ENCODE measurements at regions not wholly inside any gene's neighbourhood (a gene's known extent, or its start where the extent isn't known, plus 50 kb on each side); places are given as distances from the start of the nearest gene placed in this dataset.

DNA sequence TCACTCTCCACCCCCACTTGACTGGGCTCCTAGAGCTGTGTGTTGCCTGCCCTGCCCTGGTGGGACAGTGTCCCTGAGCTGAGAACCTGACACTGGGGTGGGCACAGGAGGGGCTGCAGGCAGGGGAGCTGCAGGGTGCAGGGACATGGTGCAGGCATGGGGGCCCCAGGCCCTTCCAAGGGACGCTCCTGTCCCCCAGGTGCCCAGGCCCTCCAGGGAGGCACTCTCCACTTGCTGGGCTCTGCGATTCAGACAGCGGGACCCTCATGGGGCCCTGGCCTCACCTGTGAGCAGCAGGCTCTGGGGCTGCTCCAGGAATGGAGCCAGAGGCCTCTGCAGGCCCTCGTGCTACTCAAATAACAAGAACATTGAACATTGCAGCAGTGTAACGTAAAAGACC is 89.4 kb downstream of the BARX1 start:
- Histone ChIP-seq H3K4me1 (replicated peaks in 1 of 4; ENCODE audit: control insufficient read depth in 3 of 4, insufficient read depth in 4 of 4, low read length in 3 of 4) (peaks cover 5 to 14% (median 12%) of the 10 kb centered on the region in 4 experiments), H3K4ac (replicated peaks; ENCODE audit: insufficient read length, low read depth, low read length) (no peak overlapping the region), H3K9me3 (ENCODE audit: insufficient read depth in 2 of 2, low read depth in 1 of 2, low read length in 1 of 2) (no peaks in the 10 kb centered on the region), H3K79me2 (ENCODE audit: control insufficient read depth in 1 of 2, insufficient read depth in 2 of 2, low read length in 2 of 2) (no peaks in the 10 kb centered on the region), H2BK15ac (ENCODE audit: low read length) (no peak overlapping the region), H3K9ac (replicated peaks in 1 of 4; ENCODE audit: extremely low read depth in 1 of 4, low read depth in 3 of 4, low read length in 3 of 4) (no peak overlapping the region), H2BK120ac (replicated peaks; ENCODE audit: low read depth, low read length) (no peak overlapping the region), H2AFZ (ENCODE audit: low read length) (peak overlapping the region; percentile 6; the same call in 1 of the 2 replicates), H3K14ac (ENCODE audit: insufficient read length) (no peak overlapping the region), H3K23ac (ENCODE audit: insufficient read length) (no peak overlapping the region), H3K36me3 (ENCODE audit: control insufficient read depth in 2 of 4, insufficient read depth in 4 of 4, low read length in 3 of 4) (no peaks in the 10 kb centered on the region), H4K5ac (ENCODE audit: insufficient read length, low read depth, low read length) (no peak overlapping the region), H3K79me1 (ENCODE audit: low read depth, low read length) (no peaks in the 10 kb centered on the region), H3K27me3 (replicated peaks in 1 of 4; ENCODE audit: control insufficient read depth in 3 of 4, extremely low read depth in 1 of 4, insufficient read depth in 3 of 4, low read length in 3 of 4) (no peaks in the 10 kb centered on the region; a peak in 3 of 7 replicates), H3K4me2 (ENCODE audit: insufficient read depth in 1 of 2, low read depth in 2 of 2, low read length in 2 of 2) (no peak overlapping the region), H3K18ac (ENCODE audit: extremely low read depth, low read length) (no peak overlapping the region), H3K23me2 (ENCODE audit: low read depth, low read length) (no peaks in the 10 kb centered on the region), H3K27ac (ENCODE audit: low read depth, low read length) (no peak overlapping the region), H3K56ac (replicated peaks; ENCODE audit: insufficient read length, low read depth, low read length) (no peak overlapping the region), H2BK5ac (ENCODE audit: low read depth, low read length) (no peak overlapping the region), H2BK12ac (ENCODE audit: low read depth, low read length) (no peak overlapping the region), H4K91ac (replicated peaks; ENCODE audit: insufficient read length, low read length) (no peak overlapping the region), H2BK20ac (ENCODE audit: low read length) (no peak overlapping the region), H4K8ac (ENCODE audit: extremely low read depth, insufficient read depth, low read length) (no peak overlapping the region), H2AK5ac (ENCODE audit: low read depth, low read length) (no peak overlapping the region), H4K20me1 (replicated peaks in 1 of 2; ENCODE audit: control insufficient read depth in 1 of 2, insufficient read depth in 2 of 2, low read length in 2 of 2) (no peaks in the 10 kb centered on the region), H3K4me3 (ENCODE audit: extremely low read depth in 1 of 4, insufficient read depth in 2 of 4, low read depth in 3 of 4, low read length in 4 of 4) (no peak overlapping the region)
- WGBS, 2 experiments (ENCODE audit: extremely low coverage in 1 of 2, insufficient coverage in 1 of 2, insufficient read length in 1 of 2, insufficient replicate concordance in 2 of 2, low coverage in 1 of 2, low lambda C conversion rate in 2 of 2, missing lambda C conversion rate in 1 of 2): 84% methylated on average over 5 of the region's 5 CpGs; no CpG with 5 or more reads in 1 of the 2 experiments
- FAIRE-seq (no peak), DNase-seq (ENCODE audit: low read depth in 1 of 2, low spot score in 2 of 2) (no peak)
- POLR2A ChIA-PET (ENCODE audit: partially characterized antibody): no interaction called here
- CTCF ChIA-PET (ENCODE audit: partially characterized antibody): interaction anchor here (0.9 to 2.1 kb wide), 2 partner anchors 10 to 77 kb away, joined by 3 to 9 read pairs; no protein-coding TSS in a partner anchor
- no peak for TF ChIP-seq RFX5 (IDR thresholded peaks at IDR 0.05; ENCODE audit: borderline replicate concordance, low read depth, low read length)
- TF ChIP-seq JUND (IDR thresholded peaks at IDR 0.05; ENCODE audit: low read length): no peak
- no peak for TF ChIP-seq KDM1A (IDR thresholded peaks at IDR 0.05; ENCODE audit: borderline replicate concordance, low read length)
- TF ChIP-seq FOSL1 (IDR thresholded peaks at IDR 0.05; ENCODE audit: insufficient read depth, low read depth, low read length): no peak
- TF ChIP-seq PHF8 (conservative IDR thresholded peaks at IDR 0.05; ENCODE audit: low read depth, low read length): no peak
- no peak for TF ChIP-seq EZH2 (IDR thresholded peaks at IDR 0.05; ENCODE audit: low read depth, low read length, severe bottlenecking)
- no peak for TF ChIP-seq JUN (IDR thresholded peaks at IDR 0.05; ENCODE audit: low read depth, low read length)
- TF ChIP-seq BACH1 (IDR thresholded peaks at IDR 0.05; ENCODE audit: low read length): no peak
- TF ChIP-seq, protein P1, sequence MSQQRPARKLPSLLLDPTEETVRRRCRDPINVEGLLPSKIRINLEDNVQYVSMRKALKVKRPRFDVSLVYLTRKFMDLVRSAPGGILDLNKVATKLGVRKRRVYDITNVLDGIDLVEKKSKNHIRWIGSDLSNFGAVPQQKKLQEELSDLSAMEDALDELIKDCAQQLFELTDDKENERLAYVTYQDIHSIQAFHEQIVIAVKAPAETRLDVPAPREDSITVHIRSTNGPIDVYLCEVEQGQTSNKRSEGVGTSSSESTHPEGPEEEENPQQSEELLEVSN (IDR thresholded peaks at IDR 0.05): no peak
- TF ChIP-seq SP1 (IDR thresholded peaks at IDR 0.05; ENCODE audit: low read depth, low read length): no peak
- TF ChIP-seq HDAC2 (IDR thresholded peaks at IDR 0.05; ENCODE audit: borderline replicate concordance in 1 of 2, low read depth in 2 of 2, low read length in 2 of 2): no peak
- TF ChIP-seq SP4 (IDR thresholded peaks at IDR 0.05; ENCODE audit: low read length): no peak
- no peak for TF ChIP-seq TBP (IDR thresholded peaks at IDR 0.05; ENCODE audit: low read depth, low read length)
- no peak for TF ChIP-seq GABPA (IDR thresholded peaks at IDR 0.05; ENCODE audit: borderline replicate concordance, insufficient read depth, low read length)
- TF ChIP-seq HDAC6 (IDR thresholded peaks at IDR 0.05; ENCODE audit: low read depth, low read length): no peak
